ENCODE measurements at regions not wholly inside any gene's neighbourhood (a gene's known extent, or its start where the extent isn't known, plus 50 kb on each side); places are given as distances from the start of the nearest gene placed in this dataset.

GRCh38 chr2:139746901-139747300 lies 966.7 kb upstream of the NXPH2 start:
- no peak for TF ChIP-seq CTCF (IDR thresholded peaks at IDR 0.05; ENCODE audit: borderline replicate concordance, extremely low read depth, low read length, poor library complexity, severe bottlenecking)
- TF ChIP-seq EZH2 (IDR thresholded peaks at IDR 0.05; ENCODE audit: borderline replicate concordance, low read depth, low read length, severe bottlenecking): no peak

All from DND-41 (cell line).